Pulmonary artery endothelial cell (primary cell): ENCODE measurements at regions not wholly inside any gene's neighbourhood (a gene's known extent, or its start where the extent isn't known, plus 50 kb on each side); places are given as distances from the start of the nearest gene placed in this dataset.
A peak's percentile ranks its signal among the peaks of the same experiment; 100 is the strongest.

Experiments
- DNase-seq: peaks from one replicate; pipeline ENCODE4 v3.0.0-alpha.2; 2011; ENCODE audit warnings: low read depth, low spot score

DNA sequence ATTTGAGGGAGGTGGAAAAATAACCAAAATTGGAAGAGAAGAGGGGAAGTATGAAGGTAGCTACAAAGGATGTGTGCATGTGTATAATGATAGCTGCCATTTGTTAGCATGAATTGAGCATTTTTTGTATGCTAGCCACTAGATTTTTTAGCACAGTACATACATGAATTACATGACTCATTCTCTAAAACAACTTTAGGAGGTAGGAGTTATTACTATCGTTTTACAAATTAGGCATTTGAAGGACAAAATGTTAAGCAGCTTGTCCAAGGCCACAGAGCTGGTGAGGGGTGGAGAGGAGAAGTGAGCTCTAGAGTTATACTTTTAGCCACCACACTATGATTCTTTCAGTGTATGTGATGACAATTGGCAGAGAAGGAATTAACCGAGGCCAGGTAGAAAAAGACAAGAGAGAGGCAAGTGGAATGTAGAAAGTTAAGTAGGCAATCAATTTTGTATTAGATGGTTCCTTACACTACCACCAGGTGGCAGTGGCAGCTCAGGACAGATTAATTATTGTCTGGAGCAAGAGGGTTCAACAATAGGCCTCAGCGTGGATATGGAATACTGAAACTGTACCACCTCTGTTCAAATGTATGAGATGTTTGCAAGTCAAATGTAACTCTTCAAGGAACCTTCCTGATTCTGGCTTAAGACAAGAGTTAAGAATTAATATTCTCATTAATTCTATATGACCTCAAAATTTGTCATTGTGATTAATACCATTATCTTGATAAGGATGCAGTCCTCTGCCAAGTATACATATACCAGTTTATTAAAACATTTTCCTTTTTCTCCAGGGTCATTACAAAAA, 128.0 kb downstream of the MBL2 start:
- DNase-seq: no peak

DNA sequence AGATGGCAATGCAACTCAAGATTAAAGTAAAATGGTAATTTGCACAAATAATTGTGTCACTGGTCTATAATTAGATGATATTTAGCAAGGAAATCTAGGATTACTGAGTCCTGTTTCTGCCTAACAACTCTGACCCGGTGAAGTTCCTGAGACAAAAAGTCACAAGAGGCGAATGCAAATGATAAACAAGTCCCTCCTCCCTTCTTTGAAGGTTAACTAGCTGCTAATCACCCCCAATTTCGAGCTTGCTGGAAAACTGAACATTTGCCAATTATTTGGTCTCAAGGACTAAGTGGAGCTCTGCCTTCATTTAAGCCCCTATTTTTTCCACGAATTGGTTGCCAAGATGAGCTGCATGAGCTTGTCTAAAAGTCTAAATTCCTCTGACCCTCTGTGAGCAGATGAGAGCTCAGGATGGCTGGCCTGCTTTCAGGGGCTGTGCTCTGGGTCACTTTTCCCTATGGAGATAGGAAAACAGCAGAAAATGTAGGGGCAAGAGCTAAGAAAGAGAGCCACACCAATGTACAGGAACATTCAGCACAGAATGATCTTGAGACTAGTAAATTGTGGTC, 127.3 kb downstream of the MBL2 start:
- no peak for DNase-seq

DNA sequence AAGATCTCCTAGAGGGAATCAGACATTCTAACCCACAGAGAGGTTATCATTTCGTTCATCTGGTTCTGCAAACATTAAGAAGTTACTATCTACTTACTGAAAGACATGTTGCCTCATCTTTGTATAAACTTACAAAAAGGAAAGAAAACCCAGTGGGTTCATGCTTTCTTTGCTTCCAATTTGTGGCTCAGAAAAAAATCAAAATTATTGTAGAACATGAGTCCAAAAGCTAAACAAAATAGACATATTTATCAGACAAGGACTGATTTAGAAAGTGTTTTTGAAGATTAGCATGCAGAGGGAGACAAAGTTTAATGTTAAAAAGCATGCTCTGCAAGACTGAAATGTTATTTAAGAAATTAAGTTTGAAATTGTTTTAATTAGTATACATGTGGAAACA, 123.1 kb downstream of the MBL2 start:
- no peak for DNase-seq

DNA sequence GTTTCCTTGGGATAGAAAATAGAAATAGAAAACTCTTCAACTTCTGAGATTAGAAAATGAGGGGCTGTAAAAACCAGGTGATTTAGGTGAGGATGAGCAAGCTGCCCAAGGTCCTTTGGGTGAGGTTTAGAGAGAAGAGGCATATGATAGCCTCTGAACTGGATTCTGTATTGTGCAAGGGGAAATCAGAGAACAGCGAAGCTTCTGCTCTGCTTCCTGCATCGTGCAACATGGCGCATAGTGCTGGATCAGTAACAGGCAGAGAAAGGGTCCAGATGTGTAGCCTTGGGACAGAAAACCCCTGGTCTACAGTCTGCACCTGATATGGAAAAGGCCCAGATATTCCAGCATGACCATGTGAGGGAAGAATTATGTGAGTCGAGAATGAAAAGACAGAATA, 121.7 kb downstream of the MBL2 start:
- DNase-seq: no peak

DNA sequence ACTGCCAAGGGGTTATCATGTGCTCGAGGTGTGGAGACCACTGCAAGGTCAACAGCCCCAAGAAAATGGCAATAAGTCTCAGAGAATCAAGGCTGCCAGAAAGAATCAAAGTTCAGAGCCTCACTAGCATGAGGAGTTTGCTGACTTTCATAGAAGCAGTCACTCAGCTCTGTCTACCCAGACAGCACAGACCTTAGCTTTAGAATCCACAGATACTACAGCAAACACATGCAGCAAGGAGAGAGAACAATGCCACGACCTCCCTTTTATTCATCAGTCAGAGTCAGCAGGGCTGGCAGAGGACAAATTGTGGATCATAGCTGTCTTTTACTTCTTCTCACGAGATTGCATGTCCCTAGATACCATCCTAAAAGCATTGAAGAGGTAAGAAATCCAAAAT, 121.3 kb downstream of the MBL2 start:
- no peak for DNase-seq

DNA sequence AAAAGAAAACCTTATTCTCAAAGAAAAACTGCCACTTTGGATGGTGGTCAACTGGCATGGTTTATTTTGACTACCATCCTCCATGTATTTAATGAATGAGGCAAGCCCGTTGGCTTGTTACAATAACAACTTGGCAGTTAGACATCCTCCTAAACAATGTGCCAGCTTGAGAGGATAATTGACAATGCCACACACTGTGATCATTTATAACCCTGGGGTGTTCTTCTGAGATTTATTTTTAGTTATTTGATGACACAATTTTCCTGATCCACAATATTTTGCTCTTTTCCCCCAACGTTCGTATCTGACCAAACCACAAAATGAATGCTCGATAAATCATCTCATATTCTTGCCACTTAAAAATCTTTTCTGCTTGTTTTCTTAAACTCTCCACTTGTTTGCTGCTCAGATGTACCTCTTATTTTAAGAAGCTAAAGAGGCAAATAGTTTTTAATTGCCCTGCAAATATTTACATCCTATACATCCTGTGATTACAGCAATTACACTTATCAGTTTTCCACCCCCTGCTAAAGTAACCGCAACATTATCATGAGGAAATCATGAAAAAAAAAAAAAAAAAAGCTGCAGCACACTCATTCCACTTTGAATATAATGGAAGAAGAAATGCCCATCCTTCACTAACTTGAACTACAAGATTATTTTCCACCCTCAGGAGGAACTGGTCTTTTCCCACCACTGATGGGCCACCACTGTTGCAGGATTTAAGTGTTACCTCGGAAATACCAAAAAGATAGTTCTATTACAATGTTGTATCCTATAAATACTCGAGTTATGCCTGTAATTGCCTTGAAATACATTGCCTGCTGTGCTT, 119.9 kb downstream of the MBL2 start:
- DNase-seq: no peak

DNA sequence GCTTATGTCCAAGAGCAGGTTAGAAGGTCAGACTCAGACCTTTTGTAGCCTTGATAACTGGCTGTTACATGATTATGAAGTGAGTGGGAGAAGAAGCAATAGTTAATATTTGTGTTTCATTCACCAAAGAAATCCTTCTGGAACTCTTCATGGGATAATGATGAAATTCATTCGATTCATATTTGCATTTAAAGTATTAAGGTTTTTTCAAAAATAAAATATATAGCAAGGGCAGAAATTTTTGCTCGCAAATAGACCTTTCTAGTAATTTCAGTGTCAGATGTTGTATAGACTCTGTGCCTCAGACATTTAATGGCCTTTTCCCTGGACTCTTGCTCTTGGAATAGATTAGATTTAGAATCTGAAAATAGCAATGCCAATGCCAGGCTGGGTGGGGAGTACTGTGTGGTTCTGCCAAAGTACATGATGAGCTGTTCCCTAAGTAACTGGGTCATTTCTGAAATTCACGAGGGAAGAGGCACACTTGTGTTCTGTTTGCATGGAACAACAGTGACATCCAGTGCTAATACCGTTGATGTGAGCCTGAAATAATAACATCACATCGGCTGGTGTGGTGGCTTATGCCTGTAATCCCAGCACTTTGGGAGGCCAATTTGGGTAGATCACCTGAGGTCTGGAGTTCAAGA, 119.2 kb downstream of the MBL2 start:
- DNase-seq: no peak

DNA sequence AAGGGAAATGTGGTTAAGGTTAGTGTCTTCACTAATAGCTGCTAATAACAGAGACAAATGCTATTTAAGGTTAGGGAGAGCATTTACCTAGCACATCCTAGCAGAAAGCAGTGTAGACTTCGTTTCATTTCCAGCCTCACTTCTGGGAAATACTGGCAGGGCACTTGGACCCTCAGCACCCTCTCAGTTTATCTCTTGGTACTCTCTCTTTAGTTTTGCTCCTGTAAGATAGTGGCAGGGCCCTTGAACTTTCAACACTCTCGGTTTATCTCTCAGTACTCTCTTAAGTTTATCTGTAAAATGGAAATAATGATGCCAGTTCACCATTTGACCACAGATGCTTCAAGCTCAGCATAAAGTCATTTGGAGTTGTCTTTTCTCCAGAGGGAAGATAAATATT, 118.4 kb downstream of the MBL2 start:
- DNase-seq: no peak

DNA sequence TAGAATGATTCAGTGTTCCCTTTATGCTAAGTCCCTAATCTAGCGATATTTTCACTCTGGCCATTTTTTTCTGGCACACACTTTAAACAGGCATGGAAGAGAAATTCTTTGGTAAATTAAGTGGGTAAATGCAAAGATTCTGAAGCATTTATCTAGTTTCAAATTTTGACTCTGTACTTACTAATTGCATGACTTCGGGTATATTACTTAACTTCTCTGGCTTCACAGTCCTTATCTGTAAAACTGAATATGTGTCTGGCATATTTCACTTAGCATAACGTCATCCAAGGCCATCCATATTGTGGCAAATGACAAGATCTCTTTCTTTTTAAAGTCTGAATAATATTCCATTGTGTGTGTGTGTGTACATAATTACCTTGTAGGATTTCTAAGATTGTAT, 114.5 kb downstream of the MBL2 start:
- DNase-seq: no peak

DNA sequence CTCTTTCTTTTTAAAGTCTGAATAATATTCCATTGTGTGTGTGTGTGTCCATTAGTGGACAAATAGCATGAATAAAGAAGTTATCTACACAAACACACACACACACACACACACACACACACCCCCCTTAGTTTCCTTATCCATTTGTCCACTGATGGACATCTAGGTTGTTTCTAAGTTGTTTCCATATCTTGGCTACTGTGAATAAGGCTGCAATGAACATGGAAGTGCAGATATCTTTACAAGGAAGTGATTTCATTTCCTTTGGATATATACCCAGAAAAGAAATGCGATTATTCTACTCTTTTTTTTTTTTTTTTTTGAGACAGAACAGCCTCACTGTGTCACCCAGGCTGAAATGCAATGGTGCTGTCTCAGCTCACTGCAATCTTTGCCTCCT, 113.5 kb downstream of the MBL2 start:
- DNase-seq: peak; percentile 55

DNA sequence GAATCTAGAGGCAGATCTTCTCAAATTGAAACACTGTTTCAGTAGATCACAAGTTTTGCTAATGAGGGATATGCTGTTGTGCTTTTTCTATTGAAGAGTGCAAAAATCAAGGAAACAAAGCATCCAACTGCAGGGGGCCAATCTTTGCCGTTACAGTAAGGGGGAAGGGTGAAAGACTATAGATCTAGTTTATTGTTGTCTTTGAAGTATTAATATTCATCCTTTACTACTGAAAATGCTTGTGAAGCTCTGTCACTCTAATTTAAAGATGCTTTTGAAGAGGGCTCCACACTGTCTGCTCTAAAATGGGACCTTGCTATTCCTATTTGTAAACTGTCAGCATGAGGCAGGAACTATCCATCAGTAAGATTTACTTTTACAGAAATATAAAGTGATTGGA, 110.3 kb downstream of the MBL2 start:
- DNase-seq: no peak

DNA sequence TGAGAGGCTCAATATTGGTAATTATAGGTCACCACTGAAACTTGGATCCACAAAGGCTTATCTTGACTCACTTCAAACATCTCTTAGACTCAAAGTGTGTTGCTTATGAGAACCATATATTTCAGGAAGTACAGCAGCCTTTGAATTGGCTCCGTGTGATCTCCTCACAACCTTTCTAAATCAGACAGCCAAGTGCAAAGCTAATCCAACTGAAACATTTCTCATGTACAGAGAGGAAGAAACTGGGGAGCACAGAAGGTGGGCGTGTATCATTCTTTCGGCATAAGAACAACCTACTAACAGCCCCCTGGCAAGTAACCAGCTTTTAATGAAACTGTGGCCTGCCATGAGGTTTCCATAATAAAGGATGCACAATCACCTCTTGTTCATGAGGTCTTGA, 109.4 kb downstream of the MBL2 start:
- DNase-seq: no peak

- no peak for DNase-seq
These were observed 108.0 kb downstream of the MBL2 start for GRCh38 chr10:52664629-52665028.

- DNase-seq: peak; percentile 27
These were observed 106.8 kb downstream of the MBL2 start for GRCh38 chr10:52665821-52666220.

DNA sequence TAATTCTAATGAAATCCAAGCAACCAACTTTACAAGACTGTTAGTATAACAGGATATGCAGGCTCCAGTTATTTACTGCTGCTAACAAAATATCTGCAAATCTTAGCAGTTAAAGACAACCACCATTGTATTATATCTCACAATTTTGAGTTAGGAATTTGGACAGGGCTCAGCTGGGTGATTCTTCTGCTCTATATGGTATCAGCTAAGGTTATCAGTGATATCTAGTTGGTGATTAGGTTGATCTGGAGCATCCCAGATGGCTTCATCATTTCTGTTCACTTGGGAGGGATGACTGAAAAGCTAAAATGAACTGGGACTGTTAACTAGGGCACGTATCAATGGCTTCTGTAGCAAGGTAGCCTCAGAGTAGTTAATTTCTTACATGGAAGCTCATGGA, 105.7 kb downstream of the MBL2 start:
- no peak for DNase-seq

GRCh38 chr10:52668024-52668423, 104.6 kb downstream of the MBL2 start:
- DNase-seq: peak; percentile 79

DNA sequence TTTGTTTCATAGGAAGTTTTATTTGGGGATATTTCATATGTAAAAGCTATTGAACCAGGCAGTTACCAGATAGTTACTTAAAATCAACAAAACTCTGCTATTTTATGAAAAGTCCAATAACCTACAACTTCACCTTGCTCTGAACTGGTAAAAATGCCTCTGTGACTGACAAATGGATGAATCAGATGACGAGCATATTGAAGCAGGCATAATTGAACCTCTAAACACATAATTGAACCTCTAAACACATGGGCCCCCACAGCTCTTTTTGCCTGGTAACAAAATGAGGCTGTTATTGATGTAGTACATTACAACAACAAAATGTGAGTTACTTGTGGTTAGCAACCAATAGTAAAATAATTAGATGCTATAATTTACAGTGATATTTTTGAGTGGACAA, 99.7 kb downstream of the MBL2 start:
- no peak for DNase-seq

GRCh38 chr10:52673468-52673867, 99.1 kb downstream of the MBL2 start:
- no peak for DNase-seq

GRCh38 chr10:52674474-52674873, 98.1 kb downstream of the MBL2 start:
- no peak for DNase-seq

- no peak for DNase-seq
These were observed 95.5 kb downstream of the MBL2 start for GRCh38 chr10:52677086-52677485.

- no peak for DNase-seq
These were observed 94.0 kb downstream of the MBL2 start for GRCh38 chr10:52678611-52679010.

- no peak for DNase-seq
These were observed 93.5 kb downstream of the MBL2 start for GRCh38 chr10:52679117-52679516.
